Stimulated activated CD8-positive, alpha-beta memory T cell treated with anti-CD3 and anti-CD28 coated beads, Interleukin-4, amount 100 ng/mL, for 24 hours (primary cell): ENCODE measurements at regions not wholly inside any gene's neighbourhood (a gene's known extent, or its start where the extent isn't known, plus 50 kb on each side); places are given as distances from the start of the nearest gene placed in this dataset.
"Not testable (repeated sequence)": the region's sequence is repeated elsewhere in the genome, so short reads cannot be mapped to it uniquely, and the experiment has no call there.

Experiments
- DNase-seq: peaks from one replicate; pipeline ENCODE4 v3.0.0-alpha.2; 2020; ENCODE audit warnings: low read depth

DNA sequence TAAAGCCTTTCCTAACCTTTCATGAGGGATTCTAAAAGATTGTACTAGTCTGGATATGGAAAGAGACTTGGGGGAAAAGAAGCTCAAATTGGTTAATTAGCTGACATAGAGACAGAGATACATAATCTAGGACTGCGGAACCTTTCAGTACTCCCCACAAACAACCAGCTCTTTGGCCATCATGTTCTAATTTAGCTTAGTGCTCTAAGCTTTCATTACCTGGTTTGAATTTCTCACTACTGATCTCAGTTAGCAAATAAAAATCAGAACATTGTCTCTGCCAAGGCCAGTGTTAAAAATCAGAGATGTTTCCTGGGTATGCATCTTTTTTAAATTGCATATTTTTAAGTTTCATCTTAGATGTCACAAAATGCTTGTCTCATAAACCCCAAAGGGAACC is 254.4 kb downstream of the GLUD2 start:
- DNase-seq: no peak

DNA sequence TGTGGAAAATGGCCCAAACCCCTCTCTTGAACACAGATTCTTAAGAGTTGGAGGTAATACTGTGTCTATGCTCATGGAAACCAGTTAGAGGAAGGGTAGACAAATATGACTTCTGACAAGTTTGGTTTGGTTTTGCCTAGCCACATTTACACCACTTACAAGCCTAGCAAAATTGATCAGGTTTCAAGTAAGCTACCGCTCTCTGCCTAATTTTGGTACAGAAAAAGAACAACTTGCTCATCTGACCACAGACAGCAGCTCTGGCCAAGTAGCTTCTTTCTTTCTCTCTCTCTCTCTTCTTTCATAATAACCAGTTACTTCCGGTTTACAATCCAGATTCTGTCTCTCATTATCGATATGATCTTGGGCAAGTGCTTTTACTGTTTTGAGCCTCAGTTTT is 260.0 kb downstream of the GLUD2 start:
- no peak for DNase-seq

DNA sequence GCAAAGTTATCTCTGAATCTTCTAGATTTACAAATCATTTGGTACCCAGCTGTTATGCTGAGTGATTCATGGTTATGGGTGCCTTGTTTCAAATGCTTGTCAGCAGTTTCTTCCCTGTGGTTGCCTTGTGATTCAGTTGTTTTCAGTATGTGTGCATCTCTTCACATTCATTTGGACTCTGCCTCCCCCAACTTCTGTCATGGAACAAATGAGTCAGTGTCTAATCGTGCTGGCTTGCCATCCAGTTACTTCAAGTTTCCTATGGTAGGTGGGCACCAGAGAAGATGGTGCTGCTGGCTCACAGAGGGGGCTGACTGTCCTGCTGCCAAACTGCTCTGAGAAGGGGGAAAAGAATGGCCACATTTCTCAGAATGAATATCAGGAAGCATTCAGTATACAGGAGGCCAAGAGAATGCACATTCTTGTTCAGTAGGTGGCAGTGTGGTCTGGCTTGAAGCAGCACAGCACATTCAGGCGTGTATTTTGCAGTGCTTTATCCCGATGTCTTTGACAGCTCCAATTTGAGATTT is 260.9 kb downstream of the GLUD2 start:
- peak; percentile 18 for DNase-seq

DNA sequence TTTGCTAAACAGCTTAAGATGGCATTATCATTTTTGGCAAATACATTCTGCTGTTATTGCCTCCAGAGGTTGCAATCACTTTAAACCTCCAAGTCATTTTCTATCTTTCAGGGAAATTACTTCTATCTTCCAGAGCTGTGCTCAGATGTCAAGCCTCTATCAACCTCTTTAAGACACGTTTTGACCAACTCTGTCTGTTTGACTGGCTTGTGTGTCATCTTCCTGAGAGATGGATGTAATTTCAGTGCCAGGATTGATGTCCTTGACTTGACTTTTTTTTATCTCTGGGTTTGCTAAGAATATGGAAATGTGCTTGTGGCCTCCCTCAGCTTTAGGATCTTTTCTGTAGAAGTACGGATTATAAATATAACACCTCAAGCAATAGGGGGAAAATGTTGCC is 263.4 kb downstream of the GLUD2 start:
- no peak for DNase-seq

DNA sequence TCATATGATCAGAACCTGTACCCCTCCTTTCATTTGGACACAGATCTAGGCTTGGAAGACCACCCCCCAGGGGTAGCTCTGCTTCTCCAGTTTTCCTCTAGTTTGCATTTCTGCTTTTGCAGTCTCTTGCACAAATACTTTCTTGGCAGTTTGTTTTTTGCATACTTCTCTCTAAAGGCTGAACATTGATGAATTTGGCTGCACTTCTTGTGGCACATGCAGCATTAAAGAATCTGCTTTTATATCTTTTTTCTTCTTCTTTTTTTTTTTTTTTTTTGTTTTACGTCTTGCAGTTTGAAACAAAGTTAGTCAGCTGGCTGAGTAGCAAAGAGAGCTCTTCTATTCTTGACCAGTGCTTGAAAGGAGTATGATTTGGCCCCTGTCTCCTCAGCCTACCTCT is 273.0 kb downstream of the GLUD2 start:
- no peak for DNase-seq

DNA sequence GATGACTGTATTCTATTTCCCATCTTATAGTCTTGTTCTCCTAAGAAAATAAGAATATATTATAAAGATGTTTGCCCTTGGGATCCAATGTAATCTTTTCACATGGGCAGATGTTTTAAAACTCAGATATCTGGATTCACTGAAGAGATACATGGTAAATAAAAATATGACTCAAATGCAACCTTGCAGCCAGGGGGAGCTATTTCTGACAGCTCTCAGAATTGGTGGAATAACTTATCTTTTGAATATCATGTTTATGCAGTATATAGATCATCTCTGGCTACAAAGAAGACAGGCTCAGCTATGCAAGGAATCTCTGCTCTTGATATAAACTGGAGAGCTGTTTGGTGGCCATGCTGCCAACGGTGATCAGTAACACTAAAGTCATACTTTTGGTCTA is 274.7 kb downstream of the GLUD2 start:
- DNase-seq: no peak

DNA sequence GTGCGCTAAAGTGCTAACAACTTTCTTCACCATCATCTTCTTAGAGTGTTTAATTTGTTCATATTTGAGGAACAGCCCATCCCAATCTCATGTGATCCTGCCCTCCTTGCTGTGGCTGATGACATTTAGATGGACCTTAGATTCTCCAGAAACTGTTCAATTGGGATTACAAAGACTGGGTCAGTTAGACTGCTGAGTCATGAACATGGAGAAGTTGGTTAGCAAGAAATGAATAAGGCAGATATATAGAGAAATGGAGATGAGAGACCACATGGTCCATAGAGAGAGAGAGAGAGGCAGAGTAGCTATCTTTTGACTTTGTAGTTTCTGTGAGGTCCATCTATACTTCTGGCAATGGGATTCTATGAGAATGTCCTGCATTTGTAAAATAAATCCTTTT is 275.9 kb downstream of the GLUD2 start:
- DNase-seq: no peak

DNA sequence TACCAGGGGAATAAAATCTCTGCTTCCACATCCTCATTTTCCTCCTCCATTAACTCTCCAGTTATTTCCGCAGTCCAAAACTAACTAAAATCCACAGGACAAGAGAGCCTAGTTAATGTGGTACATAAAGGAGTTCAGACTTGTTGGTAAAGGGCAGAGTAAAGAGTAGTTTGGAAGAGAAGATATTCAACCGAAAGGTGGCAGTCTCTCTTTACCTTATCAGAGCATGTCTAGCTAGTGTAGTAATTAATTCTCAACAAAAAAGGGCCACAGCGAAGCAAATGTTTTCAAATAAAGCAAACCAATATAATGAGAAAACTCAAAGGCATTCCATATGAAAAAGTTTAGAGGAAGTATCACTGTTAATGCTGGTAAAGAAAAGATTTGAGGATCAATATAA is 286.5 kb downstream of the GLUD2 start:
- DNase-seq: no peak

DNA sequence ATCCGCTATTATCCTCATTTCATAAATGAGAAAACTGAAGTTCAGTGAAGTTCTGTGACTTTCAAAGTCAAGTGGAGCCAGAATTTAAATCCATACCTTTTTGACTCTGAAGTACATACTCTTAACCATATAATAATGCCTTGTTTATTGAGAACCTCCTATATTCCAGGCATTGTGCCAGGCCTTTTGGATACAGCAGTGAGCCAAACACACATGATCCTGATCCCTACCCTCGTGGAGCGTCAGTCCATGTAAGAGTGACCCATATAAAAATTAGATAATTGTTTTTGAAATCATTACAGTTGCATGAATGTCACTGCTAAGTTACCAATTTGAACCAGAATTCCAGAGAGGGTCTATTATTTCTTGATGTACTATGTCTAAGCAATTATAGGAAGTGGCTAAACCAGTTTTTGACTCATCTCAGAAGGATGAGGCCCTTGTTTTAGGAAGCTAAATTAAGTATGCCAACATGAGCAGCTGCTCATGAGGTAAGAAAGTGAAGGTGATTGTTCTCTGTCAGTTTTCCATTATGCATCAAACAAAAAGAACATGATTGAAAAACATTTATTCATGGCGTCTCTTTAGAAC is 289.5 kb downstream of the GLUD2 start:
- no peak for DNase-seq

DNA sequence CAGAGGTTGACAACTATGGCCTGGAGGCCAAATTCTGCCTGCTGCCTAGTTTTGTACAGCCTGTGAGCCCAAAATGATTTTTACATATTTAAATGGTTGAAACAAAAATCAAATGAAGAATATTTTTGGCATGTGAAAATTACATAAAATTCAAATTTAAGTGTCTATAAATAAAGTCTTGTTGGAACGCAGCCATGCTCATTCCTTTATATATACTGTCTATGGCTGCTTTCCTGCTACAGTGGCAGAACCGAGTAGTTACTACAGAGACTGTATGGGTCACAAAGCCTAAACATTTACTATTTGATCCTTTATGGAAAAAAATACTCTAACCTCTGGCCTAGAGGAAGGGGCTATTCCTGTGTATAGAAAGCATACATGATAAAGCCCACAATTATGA is 290.4 kb downstream of the GLUD2 start:
- DNase-seq: no peak

DNA sequence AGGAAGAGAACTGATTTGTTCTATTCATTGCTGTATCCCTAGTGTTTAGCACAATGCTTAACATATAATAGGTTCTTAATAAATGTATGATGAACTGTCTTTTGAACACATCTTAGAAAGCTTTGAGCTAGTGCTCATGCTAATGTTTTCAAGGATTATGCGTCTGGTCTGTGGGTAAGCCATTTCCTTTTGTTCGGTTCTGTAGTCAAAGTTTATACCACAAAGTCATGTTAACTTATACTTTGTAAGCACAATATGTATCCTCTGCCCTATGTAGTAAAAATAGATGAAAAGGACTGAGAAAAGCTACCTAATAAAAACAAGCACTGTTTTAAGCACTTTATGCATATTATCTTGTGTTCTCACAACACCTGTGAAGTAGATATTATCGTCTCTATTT is 301.9 kb downstream of the GLUD2 start:
- no peak for DNase-seq

DNA sequence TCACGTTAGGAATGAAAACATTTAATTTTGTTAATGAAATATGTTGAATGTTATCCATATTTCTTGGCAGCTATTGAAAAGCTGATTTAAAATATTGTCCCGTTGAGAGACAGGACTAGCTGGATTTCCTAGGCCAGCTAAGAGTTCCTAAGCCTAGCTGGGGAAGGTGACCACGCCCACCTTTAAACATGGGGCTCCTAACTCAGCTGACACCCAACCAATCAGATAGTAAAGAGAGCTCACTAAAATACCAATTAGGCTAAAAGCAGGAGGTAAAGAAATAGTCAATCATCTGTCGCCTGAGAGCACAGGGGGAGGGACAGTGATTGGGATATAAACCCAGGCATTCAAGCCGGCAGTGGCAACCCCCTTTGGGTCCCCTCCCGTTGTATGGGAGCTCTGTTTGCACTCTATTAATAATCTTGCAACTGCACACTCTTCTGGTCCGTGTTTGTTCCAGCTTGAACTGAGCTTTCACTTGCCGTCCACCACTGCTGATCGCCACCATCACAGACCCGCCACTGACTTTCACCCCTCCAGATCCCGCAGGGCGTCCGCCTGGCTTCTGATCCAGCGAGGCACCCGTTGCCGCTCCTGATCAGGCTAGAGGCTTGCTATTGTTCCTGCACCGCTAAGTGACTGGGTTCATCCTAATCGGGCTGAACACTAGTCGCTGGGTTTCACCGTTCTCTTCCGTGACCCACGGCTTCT is 308.9 kb downstream of the GLUD2 start:
- DNase-seq: no peak

DNA sequence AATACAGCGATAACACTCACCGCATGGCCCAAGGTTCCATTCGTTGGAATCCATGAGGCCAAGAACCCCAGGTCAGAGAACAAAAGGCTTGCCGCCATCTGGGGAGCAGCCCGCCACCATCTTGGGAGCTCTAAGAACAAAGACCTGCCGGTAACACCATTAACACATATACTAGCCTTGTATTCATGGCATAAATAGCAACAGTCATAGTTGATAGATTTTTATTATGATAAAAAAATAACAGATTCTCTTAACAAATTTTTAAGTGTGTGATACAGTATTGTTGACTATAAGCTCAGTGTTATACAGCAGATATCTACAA is 309.4 kb downstream of the GLUD2 start:
- DNase-seq: no peak

DNA sequence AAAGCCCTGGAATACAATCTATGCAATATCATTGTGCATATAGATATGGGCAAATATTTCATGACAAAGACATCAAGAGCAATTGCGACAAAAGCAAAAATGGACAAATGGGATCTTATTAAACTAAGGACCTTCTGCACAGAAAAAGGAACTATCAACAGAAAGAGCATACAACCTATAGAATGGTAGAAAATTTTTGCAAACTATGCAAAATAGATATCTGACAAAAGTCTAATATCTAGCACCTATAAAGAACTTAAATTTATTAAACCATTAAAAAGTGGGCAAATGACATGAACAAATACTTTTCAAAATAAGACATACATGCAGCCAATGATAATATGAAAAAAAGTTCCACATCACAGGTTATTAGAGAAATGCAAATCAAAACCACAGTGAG is 312.9 kb downstream of the GLUD2 start:
- no peak for DNase-seq

DNA sequence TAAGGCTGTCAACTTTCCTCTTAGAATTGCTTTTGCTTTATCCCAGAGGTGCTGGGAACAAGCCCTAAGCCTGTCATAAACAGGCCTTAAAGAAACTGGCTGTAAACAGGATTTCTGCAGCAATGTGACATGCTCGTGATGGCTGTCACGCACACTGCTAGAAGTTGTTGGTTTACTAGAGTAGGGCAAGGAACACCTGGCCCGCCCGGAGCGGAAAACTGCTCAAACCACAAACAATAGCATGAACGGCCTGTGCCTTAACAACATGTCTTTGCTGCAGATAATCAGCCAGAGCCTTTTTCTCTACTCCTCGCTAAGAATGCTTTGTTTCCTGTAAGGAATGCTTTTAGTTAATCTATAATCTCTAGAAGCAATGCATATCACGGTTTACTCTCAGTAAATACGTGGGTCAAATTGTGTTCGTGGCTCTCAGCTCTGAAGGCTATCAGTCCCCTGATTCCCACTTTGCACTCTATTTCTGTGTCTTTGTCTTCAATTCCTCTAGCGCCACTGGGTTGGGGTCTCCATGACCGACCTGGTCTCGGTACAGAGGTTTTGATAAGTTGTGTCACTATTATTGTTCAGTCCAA is 318.3 kb downstream of the GLUD2 start:
- DNase-seq: no peak

DNA sequence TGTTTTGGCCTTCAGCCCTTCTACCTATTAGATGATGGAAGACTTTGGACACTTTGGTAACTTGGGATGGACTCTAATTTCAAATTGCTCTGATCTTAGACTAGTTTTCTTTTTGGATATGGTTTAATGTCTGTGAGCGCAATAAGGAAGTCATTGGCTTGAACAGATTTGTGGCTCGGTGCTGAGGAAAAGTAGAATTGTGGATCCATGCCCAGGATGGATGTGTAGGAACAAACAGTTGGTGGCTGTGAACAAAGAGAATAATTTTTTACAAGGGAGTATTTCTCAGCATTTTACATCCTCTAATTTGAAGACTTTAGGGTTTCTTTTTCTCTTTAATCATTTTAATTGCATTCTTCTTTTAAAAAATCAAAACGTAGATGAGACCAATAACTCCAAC is 327.1 kb downstream of the GLUD2 start:
- no peak for DNase-seq

DNA sequence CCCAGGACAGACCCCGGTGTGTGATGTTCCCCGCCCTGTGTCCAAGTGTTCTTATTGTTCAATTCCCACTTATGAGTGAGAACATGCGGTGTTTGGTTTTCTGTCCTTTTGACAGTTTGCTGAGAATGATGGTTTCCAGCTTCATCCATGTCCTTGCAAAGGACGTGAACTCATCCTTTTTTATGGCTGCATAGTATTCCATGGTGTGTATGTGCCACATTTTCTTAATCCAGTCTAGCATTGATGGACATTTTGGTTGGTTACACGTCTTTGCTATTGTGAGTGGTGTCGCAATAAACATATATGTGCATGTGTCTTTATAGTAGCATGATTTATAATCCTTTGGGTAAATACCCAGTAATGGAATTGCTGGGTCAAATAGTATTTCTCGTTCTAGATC is 334.5 kb downstream of the GLUD2 start:
- not testable (repeated sequence) for DNase-seq

DNA sequence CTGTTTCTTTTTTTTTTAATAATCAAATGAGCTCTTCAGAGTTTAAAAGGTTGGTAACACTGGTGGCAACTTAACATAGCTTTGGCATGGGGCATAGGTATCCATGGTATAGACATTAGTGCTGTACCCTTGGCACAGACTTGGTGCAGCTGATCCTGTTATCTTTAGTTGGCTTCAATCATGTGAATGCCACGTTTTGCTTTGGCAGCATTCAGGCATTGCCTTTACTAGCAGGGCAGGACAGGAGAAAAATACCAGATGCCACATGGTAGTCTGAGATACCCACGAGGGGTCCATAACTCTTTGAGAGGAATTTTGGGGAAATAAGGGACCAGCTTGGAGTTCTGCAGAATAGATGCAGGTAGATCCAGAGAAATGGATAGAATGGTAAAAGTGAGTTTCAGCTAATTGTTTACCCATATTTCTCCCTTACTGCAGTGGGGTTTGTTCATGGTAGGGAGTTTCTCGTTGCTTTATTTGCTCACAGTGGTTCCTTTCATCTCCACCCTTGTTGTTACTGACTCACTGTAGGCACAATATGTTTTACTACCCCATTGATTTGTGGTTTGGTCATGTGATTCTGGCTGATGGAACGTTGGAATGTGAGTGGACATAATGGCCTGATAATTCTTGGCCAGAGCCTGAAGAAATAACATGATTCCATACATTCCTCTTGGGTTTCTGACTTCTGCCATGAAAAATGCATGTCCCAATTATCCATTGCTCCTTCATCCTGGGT is 342.7 kb downstream of the GLUD2 start:
- DNase-seq: no peak

DNA sequence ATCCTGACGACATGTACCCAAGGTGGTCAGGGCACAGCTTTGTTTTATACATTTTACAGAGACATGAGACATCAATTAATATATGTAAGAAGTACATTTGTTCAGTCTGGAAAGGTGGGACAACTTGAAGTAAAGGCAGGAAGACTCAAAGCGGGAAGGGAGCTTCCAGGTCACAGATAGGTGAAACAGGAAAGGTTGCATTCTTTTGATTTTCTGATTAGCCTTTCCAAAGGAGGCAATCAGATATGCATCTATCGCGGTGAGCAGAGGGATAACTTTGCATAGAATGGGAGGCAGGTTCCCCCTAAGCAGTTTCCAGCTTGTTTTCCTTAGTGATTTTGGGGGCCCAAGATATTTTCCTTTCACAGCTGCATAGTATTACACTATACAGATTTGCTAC is 358.4 kb downstream of the GLUD2 start:
- DNase-seq: no peak

DNA sequence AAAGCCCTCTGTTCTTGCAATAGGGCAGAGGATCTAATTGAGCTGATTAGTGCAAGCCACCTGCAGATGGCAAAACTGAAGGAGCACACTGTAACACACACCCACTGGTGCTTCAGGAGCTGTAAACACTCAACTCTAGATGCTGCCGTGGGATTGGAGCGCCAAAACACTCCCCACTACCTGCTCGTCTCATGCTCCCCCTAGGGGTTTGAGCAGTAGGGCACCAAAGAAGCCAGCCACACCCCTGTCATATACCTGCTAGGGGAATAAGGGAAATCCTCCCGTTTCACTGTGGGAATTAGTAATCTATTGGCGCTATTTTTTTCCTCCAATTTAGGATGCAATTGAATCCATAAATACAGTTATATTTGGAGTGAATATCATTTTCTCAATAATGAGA is 360.2 kb downstream of the GLUD2 start:
- no peak for DNase-seq

DNA sequence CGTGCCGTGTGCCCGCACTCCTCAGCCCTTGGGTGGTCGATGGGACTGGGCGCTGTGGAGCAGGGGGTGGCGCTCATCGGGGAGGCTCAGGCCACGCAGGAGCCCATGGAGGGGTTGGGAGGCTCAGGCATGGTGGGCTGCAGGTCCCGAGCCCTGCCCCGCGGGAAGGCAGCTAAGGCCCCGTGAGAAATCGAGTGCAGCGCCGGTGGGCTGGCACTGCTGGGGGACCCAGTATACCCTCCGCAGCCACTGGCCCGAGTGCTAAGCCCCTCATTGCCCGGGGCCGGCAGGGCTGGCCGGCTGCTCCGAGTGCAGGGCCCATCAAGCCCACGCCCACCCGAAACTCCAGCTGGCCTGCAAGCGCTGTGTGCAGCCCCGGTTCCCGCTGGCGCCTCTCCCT is 384.1 kb downstream of the GLUD2 start:
- DNase-seq: not testable (repeated sequence)

DNA sequence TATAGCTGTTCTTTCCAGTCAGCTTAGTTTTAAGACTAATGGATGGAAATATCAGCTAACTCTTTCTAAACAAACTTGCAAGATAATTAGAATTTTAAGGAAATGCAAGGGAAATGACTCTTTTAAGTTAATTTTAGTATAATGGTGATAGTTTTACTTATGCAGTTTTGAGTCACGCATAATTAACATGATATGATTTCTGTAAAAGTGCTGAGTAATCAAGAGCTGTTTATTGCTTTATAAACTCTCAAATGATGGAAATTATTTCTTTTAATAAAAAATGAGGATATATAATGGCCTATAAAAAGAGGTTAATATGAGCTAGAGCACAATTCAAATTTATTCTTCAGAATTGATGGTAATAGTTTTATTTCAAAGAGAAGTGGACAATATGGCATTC is 385.9 kb downstream of the GLUD2 start:
- DNase-seq: no peak

DNA sequence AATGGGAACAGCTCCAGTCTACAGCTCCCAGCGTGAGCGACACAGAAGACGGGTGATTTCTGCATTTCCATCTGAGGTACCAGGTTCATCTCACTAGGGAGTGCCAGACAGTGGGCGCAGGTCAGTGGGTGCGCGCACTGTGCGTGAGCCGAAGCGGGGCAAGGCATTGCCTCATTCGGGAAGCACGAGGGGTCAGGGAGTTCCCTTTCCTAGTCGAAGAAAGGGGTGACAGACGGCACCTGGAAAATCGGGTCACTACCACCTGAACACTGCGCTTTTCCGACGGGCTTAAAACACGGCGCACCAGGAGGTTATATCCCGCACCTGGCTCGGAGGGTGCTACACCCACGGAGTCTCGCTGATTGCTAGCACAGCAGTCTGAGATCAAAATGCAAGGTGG is 390.3 kb downstream of the GLUD2 start:
- DNase-seq: not testable (repeated sequence)
